Fibroblast of lung (primary cell): ENCODE measurements at regions not wholly inside any gene's neighbourhood (a gene's known extent, or its start where the extent isn't known, plus 50 kb on each side); places are given as distances from the start of the nearest gene placed in this dataset.

ENCODE experiments used
- DNase-seq, 2 donors: peaks; one replicate each; pipeline versions ENCODE4 v3.0.0 to v3.0.0-alpha.2; 2010; ENCODE audit warnings: low read depth in 2 of 2
- H2AFZ ChIP-seq: 2 replicates; pipeline ENCODE4 v1.5.1; 2012; ENCODE audit warnings: low read length, control low read depth, inconsistent platforms
- H3K27ac ChIP-seq: 2 replicates; pipeline ENCODE4 v1.5.1; 2011; ENCODE audit warnings: low read length, control low read depth; ENCODE audit not compliant: insufficient read depth
- H3K27me3 ChIP-seq: 2 replicates; pipeline ENCODE4 v1.5.1; 2011; ENCODE audit warnings: mild to moderate bottlenecking, low read length; ENCODE audit not compliant: control insufficient read depth, insufficient read depth
- H3K36me3 ChIP-seq: 2 replicates; pipeline ENCODE4 v1.5.1; 2011; ENCODE audit warnings: low read length; ENCODE audit not compliant: control insufficient read depth, insufficient read depth
- H3K4me1 ChIP-seq: 2 replicates; pipeline ENCODE4 v1.5.1; 2011; ENCODE audit warnings: low read length; ENCODE audit not compliant: control insufficient read depth, insufficient read depth; ENCODE audit errors: extremely low read depth
- H3K4me2 ChIP-seq: 2 replicates; pipeline ENCODE4 v1.5.1; 2011; ENCODE audit warnings: low read length, control low read depth; ENCODE audit not compliant: insufficient read depth; ENCODE audit errors: extremely low read depth
- H3K4me3 ChIP-seq, 4 experiments: fragments of 200-600 bp in 1 of 4; sonication (generic) in 1 of 4; replicated peaks in 1 of 4; 2 replicates each; pipeline ENCODE4 v1.5.1; 2011 to 2016; ENCODE audit warnings: low read length in 4 of 4, low read depth in 3 of 4, mild to moderate bottlenecking in 3 of 4, control low read depth in 2 of 4, inconsistent platforms in 1 of 4, mixed read lengths in 1 of 4; ENCODE audit not compliant: insufficient read depth in 1 of 4; ENCODE audit errors: control extremely low read depth in 1 of 4
- H3K79me2 ChIP-seq: 2 replicates; pipeline ENCODE4 v1.5.1; 2012; ENCODE audit warnings: mild to moderate bottlenecking, low read length, inconsistent platforms; ENCODE audit not compliant: control insufficient read depth, insufficient read depth
- H3K9ac ChIP-seq: 2 replicates; pipeline ENCODE4 v1.5.1; 2011; ENCODE audit warnings: mild to moderate bottlenecking, low read length, control low read depth; ENCODE audit not compliant: insufficient read depth
- H3K9me3 ChIP-seq: 2 replicates; pipeline ENCODE4 v1.5.1; 2012; ENCODE audit warnings: low read depth, low read length; ENCODE audit not compliant: control insufficient read depth, insufficient read depth
- H4K20me1 ChIP-seq: 2 replicates; pipeline ENCODE4 v1.5.1; 2011; ENCODE audit warnings: low read length; ENCODE audit not compliant: control insufficient read depth, insufficient read depth; ENCODE audit errors: extremely low read depth
- EZH2 ChIP-seq: IDR thresholded peaks from 2 replicates; pipeline ENCODE4 v1.5.1; 2012; ENCODE audit warnings: low read length, control low read depth, mild to moderate bottlenecking; ENCODE audit errors: missing control alignments
- TF ChIP-seq, protein P1 (sequence below), 2 donors: IDR thresholded peaks in 1 of 2; conservative IDR thresholded peaks in 1 of 2; 1 replicate in 1 of 2; 2 replicates in 1 of 2; pipeline ENCODE4 v1.5.1; 2011 to 2012; ENCODE audit warnings: low read length in 2 of 2, control low read depth in 1 of 2, inconsistent platforms in 1 of 2, low read depth in 1 of 2, mild to moderate bottlenecking in 1 of 2

DNA sequence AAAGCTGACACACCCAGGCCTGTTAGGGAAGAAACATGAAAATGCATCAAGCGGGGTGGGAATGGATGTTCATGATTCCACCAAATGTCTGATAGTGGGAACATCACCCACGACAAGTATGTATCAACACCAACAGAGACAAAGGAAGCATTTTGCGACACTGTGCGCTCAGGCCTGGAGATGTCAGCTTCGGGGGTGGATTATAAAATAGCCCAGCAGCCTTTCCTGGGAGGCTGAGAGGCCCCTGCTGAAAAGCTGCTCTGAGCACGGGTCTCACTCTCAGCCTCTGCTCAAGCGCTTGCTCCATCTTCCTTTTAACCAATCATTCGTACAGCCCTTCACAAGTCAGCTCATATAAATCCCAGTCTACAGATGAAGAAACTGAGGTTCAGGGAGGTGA, 213.5 kb downstream of the BCL11B start:
- TF ChIP-seq, protein P1, sequence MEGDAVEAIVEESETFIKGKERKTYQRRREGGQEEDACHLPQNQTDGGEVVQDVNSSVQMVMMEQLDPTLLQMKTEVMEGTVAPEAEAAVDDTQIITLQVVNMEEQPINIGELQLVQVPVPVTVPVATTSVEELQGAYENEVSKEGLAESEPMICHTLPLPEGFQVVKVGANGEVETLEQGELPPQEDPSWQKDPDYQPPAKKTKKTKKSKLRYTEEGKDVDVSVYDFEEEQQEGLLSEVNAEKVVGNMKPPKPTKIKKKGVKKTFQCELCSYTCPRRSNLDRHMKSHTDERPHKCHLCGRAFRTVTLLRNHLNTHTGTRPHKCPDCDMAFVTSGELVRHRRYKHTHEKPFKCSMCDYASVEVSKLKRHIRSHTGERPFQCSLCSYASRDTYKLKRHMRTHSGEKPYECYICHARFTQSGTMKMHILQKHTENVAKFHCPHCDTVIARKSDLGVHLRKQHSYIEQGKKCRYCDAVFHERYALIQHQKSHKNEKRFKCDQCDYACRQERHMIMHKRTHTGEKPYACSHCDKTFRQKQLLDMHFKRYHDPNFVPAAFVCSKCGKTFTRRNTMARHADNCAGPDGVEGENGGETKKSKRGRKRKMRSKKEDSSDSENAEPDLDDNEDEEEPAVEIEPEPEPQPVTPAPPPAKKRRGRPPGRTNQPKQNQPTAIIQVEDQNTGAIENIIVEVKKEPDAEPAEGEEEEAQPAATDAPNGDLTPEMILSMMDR (conservative IDR thresholded peaks at IDR 0.05 in 1 of 2, IDR thresholded peaks at IDR 0.05 in 1 of 2; ENCODE audit: low read depth in 1 of 2, low read length in 2 of 2): no peak
- TF ChIP-seq EZH2: no peak
- Histone ChIP-seq H3K27me3 (no peaks in the 10 kb centered on the region), H3K36me3 (no peaks in the 10 kb centered on the region), H2AFZ (no peak overlapping the region), H3K4me1 (no peaks in the 10 kb centered on the region), H3K9ac (no peak overlapping the region), H4K20me1 (no peaks in the 10 kb centered on the region), H3K9me3 (no peaks in the 10 kb centered on the region), H3K4me3 (no peak overlapping the region), H3K79me2 (no peaks in the 10 kb centered on the region), H3K27ac (no peak overlapping the region), H3K4me2 (no peak overlapping the region)
- DNase-seq: no peak

DNA sequence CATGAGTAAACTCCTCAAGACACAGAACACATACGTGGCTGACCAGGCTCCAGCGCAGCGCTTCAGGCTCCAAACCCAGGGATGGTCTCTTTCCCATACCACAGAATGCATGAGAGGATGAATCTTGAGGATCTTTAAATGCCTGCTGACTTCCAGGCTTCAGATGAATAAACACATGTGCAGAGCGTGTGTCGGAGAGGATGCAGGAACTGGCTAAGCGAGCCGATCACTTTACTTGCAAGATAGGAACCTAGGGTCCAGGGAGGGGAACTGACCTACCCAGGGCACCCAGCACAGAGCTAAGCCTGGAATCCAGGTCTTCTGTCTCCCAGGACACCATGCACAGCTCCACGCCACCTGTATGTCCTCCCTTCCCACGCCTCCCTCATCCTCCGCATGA, 209.8 kb downstream of the BCL11B start:
- no peaks in the 10 kb centered on the region for H3K36me3 ChIP-seq
- no peak overlapping the region for H2AFZ ChIP-seq
- H3K9ac ChIP-seq: no peak overlapping the region
- no peak overlapping the region for H3K4me3 ChIP-seq
- no peak overlapping the region for H3K27ac ChIP-seq
- H3K4me2 ChIP-seq: no peak overlapping the region
- H3K4me1 ChIP-seq: no peaks in the 10 kb centered on the region
- H3K9me3 ChIP-seq: no peaks in the 10 kb centered on the region
- H3K27me3 ChIP-seq: no peaks in the 10 kb centered on the region
- no peaks in the 10 kb centered on the region for H3K79me2 ChIP-seq
- no peak for TF ChIP-seq EZH2
- TF ChIP-seq, protein P1 (conservative IDR thresholded peaks at IDR 0.05 in 1 of 2, IDR thresholded peaks at IDR 0.05 in 1 of 2; ENCODE audit: low read depth in 1 of 2, low read length in 2 of 2): no peak
- H4K20me1 ChIP-seq: no peaks in the 10 kb centered on the region
- DNase-seq: no peak

DNA sequence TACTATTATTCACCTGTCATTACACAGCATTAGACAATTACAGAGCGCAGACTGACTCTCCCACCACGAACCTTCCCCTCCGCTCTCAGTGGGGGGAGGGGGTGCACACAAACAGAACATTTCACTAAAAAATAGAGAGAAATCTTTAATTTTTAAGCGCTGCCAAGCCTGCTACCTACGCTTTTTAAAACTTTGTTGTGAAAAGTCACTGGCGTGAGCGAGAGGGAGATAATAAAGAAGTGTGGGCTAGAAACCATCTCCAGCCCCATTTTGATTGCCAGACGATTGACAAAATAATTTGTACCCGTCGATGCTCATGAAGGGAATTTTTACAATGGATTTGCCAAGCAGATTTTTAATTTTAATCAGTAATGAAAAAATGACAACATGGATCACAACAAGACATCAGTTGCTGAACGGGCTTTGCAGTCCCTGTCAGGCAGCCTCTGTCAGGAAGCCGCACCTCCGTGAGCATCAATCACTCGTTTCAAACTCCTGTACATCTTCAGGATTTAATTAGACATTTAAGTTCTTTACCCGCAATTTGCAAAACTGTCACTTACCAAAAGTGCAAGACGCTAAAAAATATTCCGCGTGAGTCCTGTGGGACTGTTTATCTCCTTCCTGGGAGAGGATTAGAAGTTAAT, 209.1 kb downstream of the BCL11B start:
- Histone ChIP-seq H3K4me3 (no peak overlapping the region), H3K79me2 (no peaks in the 10 kb centered on the region), H3K27me3 (no peaks in the 10 kb centered on the region), H3K9ac (no peak overlapping the region), H3K9me3 (no peaks in the 10 kb centered on the region), H3K4me1 (no peaks in the 10 kb centered on the region), H3K36me3 (no peaks in the 10 kb centered on the region), H2AFZ (no peak overlapping the region), H3K4me2 (no peak overlapping the region), H4K20me1 (no peaks in the 10 kb centered on the region), H3K27ac (no peak overlapping the region)
- DNase-seq: no peak
- TF ChIP-seq, protein P1 (conservative IDR thresholded peaks at IDR 0.05 in 1 of 2, IDR thresholded peaks at IDR 0.05 in 1 of 2; ENCODE audit: low read depth in 1 of 2, low read length in 2 of 2): no peak
- TF ChIP-seq EZH2: no peak
